ENCODE measurements at regions not wholly inside any gene's neighbourhood (a gene's known extent, or its start where the extent isn't known, plus 50 kb on each side); places are given as distances from the start of the nearest gene placed in this dataset.

- Histone ChIP-seq H3K4me3 (ENCODE audit: insufficient read depth, low read depth, low read length, poor library complexity, severe bottlenecking) (no peak overlapping the region), H3K27ac (ENCODE audit: insufficient read depth, low read length, poor library complexity, severe bottlenecking) (no peak overlapping the region), H3K4me1 (ENCODE audit: control insufficient read depth, insufficient read depth, low read length, poor library complexity, severe bottlenecking) (no peaks in the 10 kb centered on the region), H3K27me3 (replicated peaks; ENCODE audit: control insufficient read depth, insufficient read depth, low read length, poor library complexity, severe bottlenecking) (no peaks in the 10 kb centered on the region), H3K9me3 (ENCODE audit: control insufficient read depth, low read length) (no peaks in the 10 kb centered on the region), H3K36me3 (ENCODE audit: control insufficient read depth, insufficient read depth, low read length) (no peaks in the 10 kb centered on the region)
- DNase-seq = no peak
Observed at GRCh38 chr12:126397071-126397581, 1331.9 kb downstream of the AACS start.

GRCh38 chr12:126397660-126398059 is 1332.4 kb downstream of the AACS start:
- no peak for DNase-seq
- Histone ChIP-seq H3K9me3 (ENCODE audit: control insufficient read depth, low read length) (no peaks in the 10 kb centered on the region), H3K27ac (ENCODE audit: insufficient read depth, low read length, poor library complexity, severe bottlenecking) (no peak overlapping the region), H3K4me1 (ENCODE audit: control insufficient read depth, insufficient read depth, low read length, poor library complexity, severe bottlenecking) (no peaks in the 10 kb centered on the region), H3K27me3 (replicated peaks; ENCODE audit: control insufficient read depth, insufficient read depth, low read length, poor library complexity, severe bottlenecking) (no peaks in the 10 kb centered on the region), H3K4me3 (ENCODE audit: insufficient read depth, low read depth, low read length, poor library complexity, severe bottlenecking) (no peak overlapping the region), H3K36me3 (ENCODE audit: control insufficient read depth, insufficient read depth, low read length) (no peaks in the 10 kb centered on the region)

DNA sequence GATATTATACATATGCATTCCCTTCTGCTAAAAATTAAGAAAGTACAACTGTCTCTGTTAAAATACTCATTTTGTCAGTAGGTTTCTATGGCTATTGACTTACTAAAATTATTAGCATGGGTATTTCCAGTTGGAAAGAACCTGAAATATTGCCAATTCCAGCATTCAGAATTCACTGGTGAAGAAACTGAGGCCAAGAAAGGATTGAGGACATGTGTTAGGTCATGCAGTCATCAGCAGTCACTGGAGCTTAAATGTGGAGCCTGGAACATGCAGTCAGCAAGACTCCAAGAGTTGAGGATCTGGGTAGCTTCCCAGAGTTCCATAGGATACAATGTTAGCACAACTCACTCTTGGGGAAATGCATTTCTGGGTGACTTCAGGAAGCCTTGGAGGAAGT is 1335.6 kb downstream of the AACS start:
- no peak overlapping the region for H3K27ac ChIP-seq (ENCODE audit: insufficient read depth, low read length, poor library complexity, severe bottlenecking)
- H3K27me3 ChIP-seq (replicated peaks; ENCODE audit: control insufficient read depth, insufficient read depth, low read length, poor library complexity, severe bottlenecking) = no peaks in the 10 kb centered on the region
- no peak for DNase-seq
- H3K36me3 ChIP-seq (ENCODE audit: control insufficient read depth, insufficient read depth, low read length) = no peaks in the 10 kb centered on the region
- H3K9me3 ChIP-seq (ENCODE audit: control insufficient read depth, low read length) = no peaks in the 10 kb centered on the region
- no peak overlapping the region for H3K4me3 ChIP-seq (ENCODE audit: insufficient read depth, low read depth, low read length, poor library complexity, severe bottlenecking)
- no peaks in the 10 kb centered on the region for H3K4me1 ChIP-seq (ENCODE audit: control insufficient read depth, insufficient read depth, low read length, poor library complexity, severe bottlenecking)

DNA sequence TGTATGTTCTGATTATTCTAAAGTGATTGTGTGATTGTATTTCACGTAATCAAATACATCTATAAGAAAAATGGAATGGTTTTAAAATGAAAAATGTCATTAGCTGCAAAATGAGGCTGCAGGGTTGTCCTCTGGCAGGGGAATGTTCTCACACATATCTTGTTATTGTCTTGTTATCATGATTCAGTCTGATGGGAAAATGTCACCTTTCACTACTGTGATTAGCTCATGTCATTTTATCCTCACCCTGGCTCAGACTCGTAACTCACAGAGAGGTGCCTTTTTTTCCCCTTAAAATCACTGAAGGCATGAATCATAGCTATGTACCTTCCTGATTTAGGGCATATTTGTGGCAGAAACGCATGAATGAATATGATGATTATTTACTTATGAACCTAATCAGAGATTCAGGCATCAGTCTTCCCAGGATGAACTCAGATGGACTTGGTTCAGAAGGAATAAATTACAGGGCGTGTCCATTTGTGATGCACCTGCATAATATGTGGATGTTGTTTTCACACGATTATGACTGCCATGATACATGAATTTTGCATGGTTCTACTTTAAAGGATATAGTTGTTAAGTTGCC is 1339.2 kb downstream of the AACS start:
- H3K4me3 ChIP-seq (ENCODE audit: insufficient read depth, low read depth, low read length, poor library complexity, severe bottlenecking) = no peak overlapping the region
- no peak overlapping the region for H3K27ac ChIP-seq (ENCODE audit: insufficient read depth, low read length, poor library complexity, severe bottlenecking)
- no peaks in the 10 kb centered on the region for H3K27me3 ChIP-seq (replicated peaks; ENCODE audit: control insufficient read depth, insufficient read depth, low read length, poor library complexity, severe bottlenecking)
- H3K36me3 ChIP-seq (ENCODE audit: control insufficient read depth, insufficient read depth, low read length) = no peaks in the 10 kb centered on the region
- no peaks in the 10 kb centered on the region for H3K9me3 ChIP-seq (ENCODE audit: control insufficient read depth, low read length)
- no peak for DNase-seq
- no peaks in the 10 kb centered on the region for H3K4me1 ChIP-seq (ENCODE audit: control insufficient read depth, insufficient read depth, low read length, poor library complexity, severe bottlenecking)

GRCh38 chr12:126418400-126418799 is 1353.2 kb downstream of the AACS start:
- Histone ChIP-seq H3K4me1 (ENCODE audit: control insufficient read depth, insufficient read depth, low read length, poor library complexity, severe bottlenecking) (no peaks in the 10 kb centered on the region), H3K27me3 (replicated peaks; ENCODE audit: control insufficient read depth, insufficient read depth, low read length, poor library complexity, severe bottlenecking) (no peaks in the 10 kb centered on the region), H3K36me3 (ENCODE audit: control insufficient read depth, insufficient read depth, low read length) (no peaks in the 10 kb centered on the region), H3K4me3 (ENCODE audit: insufficient read depth, low read depth, low read length, poor library complexity, severe bottlenecking) (no peak overlapping the region), H3K9me3 (ENCODE audit: control insufficient read depth, low read length) (no peaks in the 10 kb centered on the region), H3K27ac (ENCODE audit: insufficient read depth, low read length, poor library complexity, severe bottlenecking) (no peak overlapping the region)
- DNase-seq = no peak

DNA sequence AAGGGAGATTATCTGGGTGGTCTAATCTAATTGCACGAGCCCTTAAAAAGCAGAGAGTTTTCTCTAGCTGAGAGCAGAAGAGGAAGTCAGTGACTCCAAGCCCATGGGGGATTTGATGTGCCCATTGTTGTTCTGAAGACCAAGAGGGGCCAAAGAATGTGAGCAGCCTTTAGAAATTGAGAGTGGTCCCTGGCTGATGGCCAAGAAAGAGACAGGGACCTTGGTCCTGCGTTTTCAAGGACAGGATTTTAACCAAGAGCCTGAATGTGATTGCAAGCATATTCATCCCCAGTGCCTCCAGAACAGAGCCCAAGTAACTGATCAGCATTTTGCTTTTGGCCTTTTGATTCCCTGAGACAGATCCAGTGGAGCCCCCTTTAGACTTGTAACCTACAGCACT is 1353.9 kb downstream of the AACS start:
- DNase-seq = no peak
- no peak overlapping the region for H3K27ac ChIP-seq (ENCODE audit: insufficient read depth, low read length, poor library complexity, severe bottlenecking)
- no peaks in the 10 kb centered on the region for H3K27me3 ChIP-seq (replicated peaks; ENCODE audit: control insufficient read depth, insufficient read depth, low read length, poor library complexity, severe bottlenecking)
- no peaks in the 10 kb centered on the region for H3K36me3 ChIP-seq (ENCODE audit: control insufficient read depth, insufficient read depth, low read length)
- H3K4me1 ChIP-seq (ENCODE audit: control insufficient read depth, insufficient read depth, low read length, poor library complexity, severe bottlenecking) = no peaks in the 10 kb centered on the region
- H3K4me3 ChIP-seq (ENCODE audit: insufficient read depth, low read depth, low read length, poor library complexity, severe bottlenecking) = no peak overlapping the region
- no peaks in the 10 kb centered on the region for H3K9me3 ChIP-seq (ENCODE audit: control insufficient read depth, low read length)

DNA sequence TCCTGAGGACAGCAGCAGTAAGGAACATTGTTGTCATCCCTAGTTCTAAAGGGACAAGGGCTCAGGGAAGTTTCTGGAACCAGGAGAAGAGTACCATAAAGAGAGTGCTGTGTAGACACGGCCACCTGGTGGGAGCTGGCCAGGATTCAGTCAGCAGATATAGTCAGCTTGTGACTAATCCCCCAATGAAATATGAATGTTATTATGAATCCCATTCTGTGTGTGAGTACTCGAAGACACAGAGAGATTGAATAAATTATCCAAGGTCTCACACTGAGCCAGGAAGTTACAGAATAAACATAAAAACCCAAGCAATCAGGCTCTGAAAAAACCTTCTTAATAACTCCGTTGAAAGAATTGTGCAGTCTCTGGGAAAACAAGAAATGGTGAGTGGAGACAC is 1359.5 kb downstream of the AACS start:
- no peaks in the 10 kb centered on the region for H3K9me3 ChIP-seq (ENCODE audit: control insufficient read depth, low read length)
- H3K27me3 ChIP-seq (replicated peaks; ENCODE audit: control insufficient read depth, insufficient read depth, low read length, poor library complexity, severe bottlenecking) = no peaks in the 10 kb centered on the region
- no peak for DNase-seq
- no peak overlapping the region for H3K4me3 ChIP-seq (ENCODE audit: insufficient read depth, low read depth, low read length, poor library complexity, severe bottlenecking)
- no peak overlapping the region for H3K27ac ChIP-seq (ENCODE audit: insufficient read depth, low read length, poor library complexity, severe bottlenecking)
- H3K4me1 ChIP-seq (ENCODE audit: control insufficient read depth, insufficient read depth, low read length, poor library complexity, severe bottlenecking) = no peaks in the 10 kb centered on the region
- H3K36me3 ChIP-seq (ENCODE audit: control insufficient read depth, insufficient read depth, low read length) = no peaks in the 10 kb centered on the region

- Histone ChIP-seq H3K27me3 (replicated peaks; ENCODE audit: control insufficient read depth, insufficient read depth, low read length, poor library complexity, severe bottlenecking) (no peaks in the 10 kb centered on the region), H3K4me3 (ENCODE audit: insufficient read depth, low read depth, low read length, poor library complexity, severe bottlenecking) (no peak overlapping the region), H3K9me3 (ENCODE audit: control insufficient read depth, low read length) (no peaks in the 10 kb centered on the region), H3K27ac (ENCODE audit: insufficient read depth, low read length, poor library complexity, severe bottlenecking) (no peak overlapping the region), H3K4me1 (ENCODE audit: control insufficient read depth, insufficient read depth, low read length, poor library complexity, severe bottlenecking) (no peaks in the 10 kb centered on the region), H3K36me3 (ENCODE audit: control insufficient read depth, insufficient read depth, low read length) (no peaks in the 10 kb centered on the region)
- no peak for DNase-seq
Observed at GRCh38 chr12:126425264-126425663, 1360.0 kb downstream of the AACS start.

GRCh38 chr12:126428769-126429168 is 1363.5 kb downstream of the AACS start:
- no peaks in the 10 kb centered on the region for H3K27me3 ChIP-seq (replicated peaks; ENCODE audit: control insufficient read depth, insufficient read depth, low read length, poor library complexity, severe bottlenecking)
- no peaks in the 10 kb centered on the region for H3K36me3 ChIP-seq (ENCODE audit: control insufficient read depth, insufficient read depth, low read length)
- H3K4me1 ChIP-seq (ENCODE audit: control insufficient read depth, insufficient read depth, low read length, poor library complexity, severe bottlenecking) = no peaks in the 10 kb centered on the region
- DNase-seq = no peak
- no peaks in the 10 kb centered on the region for H3K9me3 ChIP-seq (ENCODE audit: control insufficient read depth, low read length)
- H3K27ac ChIP-seq (ENCODE audit: insufficient read depth, low read length, poor library complexity, severe bottlenecking) = no peak overlapping the region
- no peak overlapping the region for H3K4me3 ChIP-seq (ENCODE audit: insufficient read depth, low read depth, low read length, poor library complexity, severe bottlenecking)

DNA sequence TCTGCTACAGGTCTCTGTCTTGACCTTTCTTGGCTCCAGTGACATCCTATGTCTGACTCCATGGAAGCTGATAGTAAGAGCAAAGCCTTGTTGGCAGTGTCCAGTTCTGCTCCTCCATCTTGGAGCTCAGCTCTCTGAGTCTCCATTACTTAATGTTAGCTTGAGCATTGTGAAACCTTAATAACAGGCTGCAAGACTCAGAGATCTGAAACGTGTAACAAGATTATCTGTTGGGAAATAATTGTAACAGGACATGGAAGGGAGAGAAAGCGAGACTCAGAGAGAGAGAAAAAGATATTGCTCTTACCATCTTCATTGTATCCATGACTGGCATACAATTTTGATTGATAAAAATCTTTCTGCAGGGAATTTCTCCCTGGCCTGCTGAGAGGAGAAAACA is 1365.7 kb downstream of the AACS start:
- H3K9me3 ChIP-seq (ENCODE audit: control insufficient read depth, low read length) = no peaks in the 10 kb centered on the region
- no peaks in the 10 kb centered on the region for H3K36me3 ChIP-seq (ENCODE audit: control insufficient read depth, insufficient read depth, low read length)
- H3K27me3 ChIP-seq (replicated peaks; ENCODE audit: control insufficient read depth, insufficient read depth, low read length, poor library complexity, severe bottlenecking) = no peaks in the 10 kb centered on the region
- H3K4me1 ChIP-seq (ENCODE audit: control insufficient read depth, insufficient read depth, low read length, poor library complexity, severe bottlenecking) = no peaks in the 10 kb centered on the region
- DNase-seq = no peak
- no peak overlapping the region for H3K4me3 ChIP-seq (ENCODE audit: insufficient read depth, low read depth, low read length, poor library complexity, severe bottlenecking)
- no peak overlapping the region for H3K27ac ChIP-seq (ENCODE audit: insufficient read depth, low read length, poor library complexity, severe bottlenecking)

All from effector memory CD4-positive, alpha-beta T cell (primary cell).